Transverse colon (tissue), 4 donors: ENCODE measurements at regions not wholly inside any gene's neighbourhood (a gene's known extent, or its start where the extent isn't known, plus 50 kb on each side); places are given as distances from the start of the nearest gene placed in this dataset.
A peak's percentile ranks its signal among the peaks of the same experiment; 100 is the strongest.

Experiments used
- DNase-seq: peaks from one replicate; pipeline ENCODE4 v3.0.0-alpha.2; 2019
- H3K27ac ChIP-seq, 4 donors: fragments of 200-600 bp; sonication (generic); 2 replicates each; pipeline ENCODE4 v1.5.1; 2016 to 2018; ENCODE audit warnings: inconsistent platforms in 4 of 4
- H3K27me3 ChIP-seq: fragments of 200-600 bp; sonication (generic); 2 replicates; pipeline ENCODE4 v1.5.1; 2017; ENCODE audit warnings: inconsistent platforms
- H3K36me3 ChIP-seq, 4 donors: fragments of 200-600 bp; sonication (generic); 2 replicates each; pipeline ENCODE4 v1.5.1; 2017 to 2019; ENCODE audit warnings: inconsistent platforms in 4 of 4
- H3K4me1 ChIP-seq, 4 donors: fragments of 200-600 bp; sonication (generic); 2 replicates each; pipeline ENCODE4 v1.5.1; 2017 to 2020; ENCODE audit warnings: inconsistent platforms in 4 of 4
- H3K4me3 ChIP-seq, 4 donors: fragments of 200-600 bp; sonication (generic); 1 replicate in 1 of 4; 2 replicates in 3 of 4; pipeline versions ENCODE4 v1.5.1 to v1.6.1; 2017 to 2019; ENCODE audit warnings: inconsistent platforms in 4 of 4
- H3K9me3 ChIP-seq, 2 donors: fragments of 200-600 bp; sonication (generic); 2 replicates each; pipeline ENCODE4 v1.5.1; 2017 to 2019; ENCODE audit warnings: inconsistent platforms in 2 of 2
- CTCF ChIP-seq, 5 experiments: fragments of 200-600 bp in 3 of 5; fragments of 450-650 bp in 2 of 5; sonication (generic) in 3 of 5; IDR thresholded peaks; 1 replicate in 2 of 5; 2 replicates in 3 of 5; pipeline ENCODE4 v1.5.1; 2016 to 2017; ENCODE audit warnings: antibody characterized with exemption in 5 of 5, inconsistent platforms in 3 of 5, mild to moderate bottlenecking in 2 of 5, moderate library complexity in 1 of 5
- EP300 ChIP-seq: sonication (generic); formaldehyde crosslinking; IDR thresholded peaks from one replicate; pipeline ENCODE4 v1.6.1; 2017; ENCODE audit warnings: antibody characterized with exemption, low read depth
- POLR2A ChIP-seq: fragments of 450-650 bp; IDR thresholded peaks from one replicate; pipeline ENCODE4 v1.6.1; 2016; ENCODE audit warnings: antibody characterized with exemption, mild to moderate bottlenecking, moderate library complexity
- POLR2AphosphoS5 ChIP-seq, 3 donors: sonication (generic); formaldehyde crosslinking; IDR thresholded peaks; one replicate each; pipeline ENCODE4 v1.6.1; 2016; ENCODE audit warnings: antibody characterized with exemption in 3 of 3
- WGBS, 2 donors: methylation state at CpG; one replicate each; pipeline ENCODE4 v1.1.5; 2018; ENCODE audit warnings: low coverage in 1 of 2; 5-methylcytosine and 5-hydroxymethylcytosine counted together
- in situ Hi-C, 4 donors: fragments of 200-750 bp; cut with MboI; loops; one replicate each; pipeline versions ENCODE4 v1.15.0 to v1.15.1; 2017; ENCODE audit warnings: low sequenced_read_pairs in 3 of 4, low pct_ligation_motif_present in 1 of 4, low pct_unique_long_range_greater_than_20kb in 1 of 4
- intact Hi-C: fragments of 100-400 bp; cut with DNase I; formaldehyde crosslinking; loops from one replicate; pipeline ENCODE4 v1.15.1; 2023; ENCODE audit warnings: low total_unique reads

GRCh38 chr17:71085238-71086033, 916.1 kb downstream of the KCNJ2 start:
- WGBS, 2 donors, result 43 to 64% methylated on average over 5 of the region's 5 CpGs
- no peaks in the 10 kb centered on the region for H3K36me3 ChIP-seq
- DNase-seq, result peak; percentile 14
- no peaks in the 10 kb centered on the region for H3K27me3 ChIP-seq
- no peak overlapping the region for H3K4me3 ChIP-seq
- intact Hi-C loops, result no loop called here
- in situ Hi-C loops, result loop anchor here in 3 of 4 donors (25.0 kb wide), 1 partner anchor 448 kb away; no protein-coding TSS in a partner anchor
- H3K9me3 ChIP-seq, result no peaks in the 10 kb centered on the region
- TF ChIP-seq POLR2A, result no peak
- TF ChIP-seq CTCF (IDR thresholded peaks at IDR 0.05), result peak in 2 of 5 experiments; percentile 11 to 24
- H3K4me1 ChIP-seq, result no peaks in the 10 kb centered on the region
- H3K27ac ChIP-seq, result no peak overlapping the region

GRCh38 chr17:71089431-71089830, 920.1 kb downstream of the KCNJ2 start:
- in situ Hi-C loops, result loop anchor here in 3 of 4 donors (25.0 kb wide), 1 partner anchor 452 kb away; no protein-coding TSS in a partner anchor
- intact Hi-C loops, result no loop called here
- DNase-seq, result no peak
- Histone ChIP-seq H3K36me3 (no peaks in the 10 kb centered on the region), H3K4me1 (no peaks in the 10 kb centered on the region), H3K4me3 (no peak overlapping the region), H3K9me3 (no peaks in the 10 kb centered on the region), H3K27ac (no peak overlapping the region), H3K27me3 (no peaks in the 10 kb centered on the region)
- no peak for TF ChIP-seq POLR2AphosphoS5 (IDR thresholded peaks at IDR 0.05)
- no peak for TF ChIP-seq POLR2A
- TF ChIP-seq CTCF (IDR thresholded peaks at IDR 0.05), result no peak
- no peak for TF ChIP-seq EP300
- WGBS, 2 donors, result 28 to 66% methylated on average over 1 of the region's 1 CpG

- no peaks in the 10 kb centered on the region for H3K27me3 ChIP-seq
- intact Hi-C loops (no loop called here), in situ Hi-C loops (loop anchor here in 3 of 4 donors (25.0 kb wide), 1 partner anchor 461 kb away; no protein-coding TSS in a partner anchor)
- H3K27ac ChIP-seq, result no peak overlapping the region
- no peak overlapping the region for H3K4me3 ChIP-seq
- no peak for DNase-seq
- H3K36me3 ChIP-seq, result no peaks in the 10 kb centered on the region
- H3K9me3 ChIP-seq, result no peaks in the 10 kb centered on the region
- H3K4me1 ChIP-seq, result no peaks in the 10 kb centered on the region
- TF ChIP-seq POLR2A, result no peak
- no peak for TF ChIP-seq POLR2AphosphoS5 (IDR thresholded peaks at IDR 0.05)
- TF ChIP-seq CTCF (IDR thresholded peaks at IDR 0.05), result no peak
- TF ChIP-seq EP300, result no peak
- 43 to 46% methylated on average over 4 of the region's 4 CpGs for WGBS, 2 donors
These were observed 928.7 kb downstream of the KCNJ2 start for GRCh38 chr17:71098071-71098470.

DNA sequence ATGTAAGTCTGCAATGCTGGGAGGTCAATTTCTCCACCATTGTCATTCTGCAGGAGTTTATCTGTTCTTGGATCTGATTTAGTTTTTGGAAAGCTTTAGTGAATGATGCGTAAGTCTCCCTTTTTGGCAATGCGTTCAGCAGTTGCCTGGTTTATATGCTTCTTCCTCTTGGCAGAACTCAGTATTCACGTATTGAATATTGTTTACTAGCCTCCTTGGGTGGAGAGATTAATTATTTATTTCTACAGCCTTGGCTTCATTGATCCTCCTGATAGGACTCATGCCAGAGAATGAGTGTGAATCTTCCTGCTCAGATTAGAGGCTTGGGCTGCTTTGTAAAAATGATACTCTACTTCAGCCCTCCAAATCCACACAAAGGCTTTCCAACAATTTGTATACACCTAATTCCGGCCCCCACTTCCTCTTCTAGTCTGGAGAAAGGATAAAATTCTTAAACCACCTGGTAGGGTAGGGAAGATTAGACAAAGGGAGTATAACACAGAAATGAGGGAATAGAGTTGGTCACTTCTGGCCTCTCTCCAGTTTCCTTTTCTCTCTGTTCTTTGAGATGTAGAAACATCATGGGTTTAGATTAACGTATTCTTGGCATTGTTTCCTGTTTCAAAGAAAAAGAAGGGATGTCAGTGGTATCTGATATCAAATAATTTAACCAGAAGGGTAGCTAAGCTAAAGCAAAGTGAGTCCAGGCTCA, 929.8 kb downstream of the KCNJ2 start:
- Histone ChIP-seq H3K27me3 (no peaks in the 10 kb centered on the region), H3K36me3 (no peaks in the 10 kb centered on the region), H3K27ac (no peak overlapping the region), H3K4me1 (no peaks in the 10 kb centered on the region), H3K9me3 (no peaks in the 10 kb centered on the region), H3K4me3 (no peak overlapping the region)
- WGBS, 2 donors, result 45 to 56% methylated on average over 5 of the region's 5 CpGs
- DNase-seq, result no peak
- in situ Hi-C loops, result loop anchor here in 3 of 4 donors (25.0 kb wide), 1 partner anchor 462 kb away; no protein-coding TSS in a partner anchor
- intact Hi-C loops, result no loop called here
- TF ChIP-seq EP300, result no peak
